ENCODE measurements at regions not wholly inside any gene's neighbourhood (a gene's known extent, or its start where the extent isn't known, plus 50 kb on each side); places are given as distances from the start of the nearest gene placed in this dataset.

GRCh38 chr1:101317590-101317989 is 80.8 kb downstream of the S1PR1 start:
- no peak for DNase-seq (ENCODE audit: low spot score)

- no peak for DNase-seq (ENCODE audit: low spot score)
Measured at GRCh38 chr1:101323535-101323934, 86.7 kb downstream of the S1PR1 start.

GRCh38 chr1:101325144-101325543 is 88.3 kb downstream of the S1PR1 start:
- DNase-seq (ENCODE audit: low spot score), result no peak

GRCh38 chr1:101330427-101331130 is 93.8 kb downstream of the S1PR1 start:
- no peak for DNase-seq (ENCODE audit: low spot score)

GRCh38 chr1:101331794-101332193 is 95.0 kb downstream of the S1PR1 start:
- no peak for DNase-seq (ENCODE audit: low spot score)

- DNase-seq (ENCODE audit: low spot score), result no peak
Measured at GRCh38 chr1:101332633-101333032, 95.8 kb downstream of the S1PR1 start.

GRCh38 chr1:101333186-101333585 is 96.4 kb downstream of the S1PR1 start:
- no peak for DNase-seq (ENCODE audit: low spot score)

- DNase-seq (ENCODE audit: low spot score), result no peak
Measured at GRCh38 chr1:101337968-101338367, 101.1 kb downstream of the S1PR1 start.

- peak; percentile 6 for DNase-seq (ENCODE audit: low spot score)
Measured at GRCh38 chr1:101338714-101339430, 102.1 kb downstream of the S1PR1 start.

GRCh38 chr1:101344745-101345144 is 107.9 kb downstream of the S1PR1 start:
- no peak for DNase-seq (ENCODE audit: low spot score)

- no peak for DNase-seq (ENCODE audit: low spot score)
Measured at GRCh38 chr1:101346419-101346818, 109.6 kb downstream of the S1PR1 start.

- no peak for DNase-seq (ENCODE audit: low spot score)
Measured at GRCh38 chr1:101356013-101356412, 119.2 kb downstream of the S1PR1 start.

GRCh38 chr1:101356604-101357443 is 120.0 kb downstream of the S1PR1 start:
- no peak for DNase-seq (ENCODE audit: low spot score)

- peak; percentile 90 for DNase-seq (ENCODE audit: low spot score)
Measured at GRCh38 chr1:101357444-101357986, 120.7 kb downstream of the S1PR1 start.

- DNase-seq (ENCODE audit: low spot score), result no peak
Measured at GRCh38 chr1:101360506-101360905, 123.7 kb downstream of the S1PR1 start.

GRCh38 chr1:101363891-101364318 is 127.1 kb downstream of the S1PR1 start:
- no peak for DNase-seq (ENCODE audit: low spot score)

- DNase-seq (ENCODE audit: low spot score), result no peak
Measured at GRCh38 chr1:101364370-101365120, 127.7 kb downstream of the S1PR1 start.

GRCh38 chr1:101365186-101365585 is 128.4 kb downstream of the S1PR1 start:
- DNase-seq (ENCODE audit: low spot score), result peak; percentile 63

GRCh38 chr1:101365878-101366277 is 129.1 kb downstream of the S1PR1 start:
- no peak for DNase-seq (ENCODE audit: low spot score)

GRCh38 chr1:101366513-101367215 is 129.8 kb downstream of the S1PR1 start:
- DNase-seq (ENCODE audit: low spot score), result peak; percentile 35

GRCh38 chr1:101367630-101368029 is 130.8 kb downstream of the S1PR1 start:
- DNase-seq (ENCODE audit: low spot score), result no peak
